PFSK-1 (cell line): ENCODE measurements at regions not wholly inside any gene's neighbourhood (a gene's known extent, or its start where the extent isn't known, plus 50 kb on each side); places are given as distances from the start of the nearest gene placed in this dataset.

Source experiments
- FOXP2 ChIP-seq: optimal IDR thresholded peaks from 2 replicates; pipeline ENCODE3; 2011; ENCODE audit warnings: borderline replicate concordance, control low read depth, inconsistent platforms; ENCODE audit not compliant: insufficient read depth; ENCODE audit errors: extremely low read length, extremely low read depth
- POLR2AphosphoS5 ChIP-seq: IDR thresholded peaks from 2 replicates; pipeline ENCODE4 v1.6.1; 2012; ENCODE audit warnings: low read depth, mild to moderate bottlenecking, control low read depth, low read length, moderate library complexity
- SIN3A ChIP-seq: IDR thresholded peaks from 2 replicates; pipeline ENCODE4 v1.6.1; 2012; ENCODE audit warnings: mild to moderate bottlenecking, low read length, moderate library complexity, borderline replicate concordance; ENCODE audit not compliant: insufficient read depth
- TAF1 ChIP-seq: IDR thresholded peaks from 2 replicates; pipeline ENCODE4 v1.6.1; 2012; ENCODE audit warnings: low read length, control low read depth, borderline replicate concordance; ENCODE audit not compliant: insufficient read depth
- TF ChIP-seq, protein P1 (sequence below), 2 experiments: IDR thresholded peaks; 2 replicates each; pipeline versions ENCODE4 v1.6.1 to v1.8.0; 2011 to 2012; ENCODE audit warnings: low read depth in 2 of 2, low read length in 2 of 2, control low read depth in 1 of 2, inconsistent platforms in 1 of 2, mild to moderate bottlenecking in 1 of 2, moderate library complexity in 1 of 2; ENCODE audit not compliant: insufficient read depth in 1 of 2

GRCh38 chr12:91380631-91381030, 198.0 kb upstream of the DCN start:
- no peak for TF ChIP-seq TAF1
- TF ChIP-seq, protein P1, sequence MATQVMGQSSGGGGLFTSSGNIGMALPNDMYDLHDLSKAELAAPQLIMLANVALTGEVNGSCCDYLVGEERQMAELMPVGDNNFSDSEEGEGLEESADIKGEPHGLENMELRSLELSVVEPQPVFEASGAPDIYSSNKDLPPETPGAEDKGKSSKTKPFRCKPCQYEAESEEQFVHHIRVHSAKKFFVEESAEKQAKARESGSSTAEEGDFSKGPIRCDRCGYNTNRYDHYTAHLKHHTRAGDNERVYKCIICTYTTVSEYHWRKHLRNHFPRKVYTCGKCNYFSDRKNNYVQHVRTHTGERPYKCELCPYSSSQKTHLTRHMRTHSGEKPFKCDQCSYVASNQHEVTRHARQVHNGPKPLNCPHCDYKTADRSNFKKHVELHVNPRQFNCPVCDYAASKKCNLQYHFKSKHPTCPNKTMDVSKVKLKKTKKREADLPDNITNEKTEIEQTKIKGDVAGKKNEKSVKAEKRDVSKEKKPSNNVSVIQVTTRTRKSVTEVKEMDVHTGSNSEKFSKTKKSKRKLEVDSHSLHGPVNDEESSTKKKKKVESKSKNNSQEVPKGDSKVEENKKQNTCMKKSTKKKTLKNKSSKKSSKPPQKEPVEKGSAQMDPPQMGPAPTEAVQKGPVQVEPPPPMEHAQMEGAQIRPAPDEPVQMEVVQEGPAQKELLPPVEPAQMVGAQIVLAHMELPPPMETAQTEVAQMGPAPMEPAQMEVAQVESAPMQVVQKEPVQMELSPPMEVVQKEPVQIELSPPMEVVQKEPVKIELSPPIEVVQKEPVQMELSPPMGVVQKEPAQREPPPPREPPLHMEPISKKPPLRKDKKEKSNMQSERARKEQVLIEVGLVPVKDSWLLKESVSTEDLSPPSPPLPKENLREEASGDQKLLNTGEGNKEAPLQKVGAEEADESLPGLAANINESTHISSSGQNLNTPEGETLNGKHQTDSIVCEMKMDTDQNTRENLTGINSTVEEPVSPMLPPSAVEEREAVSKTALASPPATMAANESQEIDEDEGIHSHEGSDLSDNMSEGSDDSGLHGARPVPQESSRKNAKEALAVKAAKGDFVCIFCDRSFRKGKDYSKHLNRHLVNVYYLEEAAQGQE (IDR thresholded peaks at IDR 0.05; ENCODE audit: insufficient read depth in 1 of 2, low read depth in 2 of 2, low read length in 2 of 2): no peak
- no peak for TF ChIP-seq POLR2AphosphoS5
- TF ChIP-seq FOXP2: no peak
- TF ChIP-seq SIN3A: no peak

DNA sequence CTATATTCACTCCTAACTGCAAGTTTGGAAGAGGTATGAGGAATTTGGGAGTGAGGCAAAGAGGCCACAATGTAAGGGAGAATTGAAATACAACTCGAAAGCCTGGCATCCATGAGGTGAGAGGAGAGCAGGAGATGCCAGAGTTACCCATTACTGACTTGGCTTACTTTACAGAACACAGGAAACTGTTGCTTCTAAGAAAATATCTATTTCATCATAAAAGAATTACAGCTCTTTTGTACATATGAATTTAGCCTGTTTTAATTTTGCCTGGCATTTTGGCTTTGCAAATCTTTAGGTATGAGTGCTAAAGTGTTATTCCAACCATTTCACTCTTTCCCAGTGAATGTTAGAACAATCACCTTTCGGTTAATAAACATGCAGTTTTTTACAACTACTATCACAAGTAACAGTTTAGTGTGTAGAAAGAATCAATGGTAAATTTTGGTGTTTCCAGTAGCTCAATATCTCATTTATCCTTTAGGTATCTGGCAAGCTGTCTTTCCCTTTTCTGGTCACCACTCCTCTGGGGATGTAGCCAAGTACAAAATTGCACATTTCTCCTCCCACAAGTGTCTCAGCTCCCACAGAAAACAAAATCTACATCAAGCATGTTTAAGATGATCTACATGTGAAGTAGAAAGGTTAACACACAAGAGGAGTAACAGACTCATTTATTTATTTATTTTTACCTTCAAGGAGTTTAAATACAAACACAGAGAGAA, 196.6 kb upstream of the DCN start:
- TF ChIP-seq FOXP2: no peak
- no peak for TF ChIP-seq TAF1
- no peak for TF ChIP-seq SIN3A
- TF ChIP-seq, protein P1 (IDR thresholded peaks at IDR 0.05; ENCODE audit: insufficient read depth in 1 of 2, low read depth in 2 of 2, low read length in 2 of 2): no peak
- TF ChIP-seq POLR2AphosphoS5: no peak

DNA sequence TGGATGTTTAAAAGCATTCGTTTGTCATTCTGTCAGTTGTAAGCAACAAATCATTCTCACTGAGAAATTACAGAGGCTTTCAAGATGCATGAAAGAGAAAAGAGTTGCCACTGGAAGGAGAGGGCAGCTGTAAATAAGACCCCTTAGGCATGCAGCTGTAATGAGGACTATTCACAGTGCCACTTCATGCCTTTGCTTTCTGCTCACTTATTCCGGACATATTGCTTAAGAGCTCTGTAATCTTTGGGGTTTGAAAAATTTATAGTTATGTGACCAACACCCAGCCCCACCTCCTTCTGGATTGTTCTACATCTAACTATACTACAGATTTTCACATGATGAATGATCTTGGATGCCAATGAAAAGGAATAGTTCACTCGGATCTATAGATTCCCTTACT, 194.8 kb upstream of the DCN start:
- TF ChIP-seq, protein P1 (IDR thresholded peaks at IDR 0.05; ENCODE audit: insufficient read depth in 1 of 2, low read depth in 2 of 2, low read length in 2 of 2): no peak
- TF ChIP-seq FOXP2: no peak
- no peak for TF ChIP-seq TAF1
- TF ChIP-seq SIN3A: no peak
- TF ChIP-seq POLR2AphosphoS5: no peak

- TF ChIP-seq FOXP2 (no peak), TAF1 (no peak), SIN3A (no peak), POLR2AphosphoS5 (no peak)
- TF ChIP-seq, protein P1 (IDR thresholded peaks at IDR 0.05; ENCODE audit: insufficient read depth in 1 of 2, low read depth in 2 of 2, low read length in 2 of 2): no peak
These were observed 190.5 kb upstream of the DCN start for GRCh38 chr12:91373086-91373485.
